Tibial nerve (tissue), 4 donors: ENCODE measurements at regions not wholly inside any gene's neighbourhood (a gene's known extent, or its start where the extent isn't known, plus 50 kb on each side); places are given as distances from the start of the nearest gene placed in this dataset.
"Not testable (repeated sequence)": the region's sequence is repeated elsewhere in the genome, so short reads cannot be mapped to it uniquely, and the experiment has no call there.

Experiments used
- DNase-seq, 2 donors: peaks; one replicate each; pipeline ENCODE4 v3.0.0-alpha.2; 2019; ENCODE audit warnings: low spot score in 2 of 2
- H3K27ac ChIP-seq, 4 donors: fragments of 200-600 bp; sonication (generic) in 3 of 4; one replicate each; pipeline ENCODE4 v1.5.1; 2017 to 2019; ENCODE audit warnings: mild to moderate bottlenecking in 1 of 4
- H3K27me3 ChIP-seq, 2 donors: fragments of 200-600 bp; sonication (generic) in 1 of 2; one replicate each; pipeline versions ENCODE4 v1.5.1 to v1.6.0; 2017 to 2019
- H3K36me3 ChIP-seq, 3 donors: fragments of 200-600 bp; sonication (generic); one replicate each; pipeline ENCODE4 v1.5.1; 2018 to 2019
- H3K4me1 ChIP-seq, 4 donors: fragments of 200-600 bp; sonication (generic) in 3 of 4; one replicate each; pipeline ENCODE4 v1.5.1; 2017 to 2019
- H3K4me3 ChIP-seq, 4 donors: fragments of 200-600 bp; sonication (generic) in 3 of 4; one replicate each; pipeline ENCODE4 v1.5.1; 2017 to 2019; ENCODE audit warnings: mild to moderate bottlenecking in 1 of 4, moderate library complexity in 1 of 4
- H3K9me3 ChIP-seq, 4 donors: fragments of 200-600 bp; sonication (generic) in 3 of 4; one replicate each; pipeline ENCODE4 v1.5.1; 2017 to 2019
- CTCF ChIP-seq, 5 experiments: fragments of 200-600 bp in 3 of 5; fragments of 450-650 bp in 2 of 5; sonication (generic) in 3 of 5; IDR thresholded peaks; one replicate each; pipeline ENCODE4 v1.5.1; 2016 to 2019; ENCODE audit warnings: antibody characterized with exemption in 5 of 5, mild to moderate bottlenecking in 3 of 5, moderate library complexity in 2 of 5
- EP300 ChIP-seq, 2 donors: sonication (generic); formaldehyde crosslinking; IDR thresholded peaks; one replicate each; pipeline ENCODE4 v1.6.1; 2017; ENCODE audit warnings: antibody characterized with exemption in 2 of 2, mild to moderate bottlenecking in 1 of 2
- POLR2A ChIP-seq, 2 donors: fragments of 450-650 bp; IDR thresholded peaks; one replicate each; pipeline ENCODE4 v1.6.1; 2017; ENCODE audit warnings: antibody characterized with exemption in 2 of 2, mild to moderate bottlenecking in 2 of 2, moderate library complexity in 2 of 2
- WGBS, 2 donors: methylation state at CpG; one replicate each; pipeline ENCODE4 v1.1.5; 2018; 5-methylcytosine and 5-hydroxymethylcytosine counted together

- Histone ChIP-seq H3K4me1 (no peaks in the 10 kb centered on the region), H3K9me3 (no peaks in the 10 kb centered on the region), H3K27me3 (no peaks in the 10 kb centered on the region), H3K36me3 (no peaks in the 10 kb centered on the region), H3K27ac (no peak overlapping the region), H3K4me3 (no peak overlapping the region)
- no peak for TF ChIP-seq CTCF (IDR thresholded peaks at IDR 0.05)
- no peak for TF ChIP-seq EP300 (IDR thresholded peaks at IDR 0.05)
- TF ChIP-seq POLR2A (IDR thresholded peaks at IDR 0.05): no peak
- DNase-seq: no peak
- 88 to 89% methylated on average over 1 of the region's 1 CpG for WGBS, 2 donors
Observed at GRCh38 chr17:22128723-22129122, 436.4 kb downstream of the KCNJ18 start.

- not testable (repeated sequence) for H3K27me3 ChIP-seq, H3K4me3 ChIP-seq, H3K36me3 ChIP-seq, H3K9me3 ChIP-seq, H3K4me1 ChIP-seq, DNase-seq, H3K27ac ChIP-seq
- WGBS, 2 donors: 49 to 51% methylated on average over 5 of the region's 5 CpGs
Observed at GRCh38 chr17:22129920-22130319, 437.6 kb downstream of the KCNJ18 start.

GRCh38 chr17:22131740-22132139 is 439.4 kb downstream of the KCNJ18 start:
- 15 to 21% methylated on average over 1 of the region's 1 CpG for WGBS, 2 donors
- H3K36me3 ChIP-seq: no peaks in the 10 kb centered on the region
- no peaks in the 10 kb centered on the region for H3K27me3 ChIP-seq
- TF ChIP-seq EP300 (IDR thresholded peaks at IDR 0.05): no peak
- no peak for TF ChIP-seq CTCF (IDR thresholded peaks at IDR 0.05)
- no peak for TF ChIP-seq POLR2A (IDR thresholded peaks at IDR 0.05)
- no peaks in the 10 kb centered on the region for H3K4me1 ChIP-seq
- no peak for DNase-seq
- no peak overlapping the region for H3K27ac ChIP-seq
- H3K9me3 ChIP-seq: no peaks in the 10 kb centered on the region
- H3K4me3 ChIP-seq: no peak overlapping the region

- Histone ChIP-seq H3K4me1 (no peaks in the 10 kb centered on the region), H3K36me3 (no peaks in the 10 kb centered on the region), H3K9me3 (no peaks in the 10 kb centered on the region), H3K27ac (no peak overlapping the region), H3K27me3 (no peaks in the 10 kb centered on the region), H3K4me3 (no peak overlapping the region)
- TF ChIP-seq CTCF (IDR thresholded peaks at IDR 0.05) (no peak), EP300 (IDR thresholded peaks at IDR 0.05) (no peak), POLR2A (IDR thresholded peaks at IDR 0.05) (no peak)
- no peak for DNase-seq
- 17 to 21% methylated on average over 2 of the region's 2 CpGs for WGBS, 2 donors
Observed at GRCh38 chr17:22138861-22139469, 446.6 kb downstream of the KCNJ18 start.

GRCh38 chr17:22142091-22142490 is 449.8 kb downstream of the KCNJ18 start:
- Histone ChIP-seq H3K4me3 (no peak overlapping the region), H3K27ac (no peak overlapping the region), H3K9me3 (no peaks in the 10 kb centered on the region), H3K4me1 (no peaks in the 10 kb centered on the region), H3K36me3 (no peaks in the 10 kb centered on the region), H3K27me3 (no peaks in the 10 kb centered on the region)
- no peak for DNase-seq
- TF ChIP-seq EP300 (IDR thresholded peaks at IDR 0.05) (no peak), POLR2A (IDR thresholded peaks at IDR 0.05) (no peak), CTCF (IDR thresholded peaks at IDR 0.05) (no peak)
- 55 to 58% methylated on average over 10 of the region's 10 CpGs for WGBS, 2 donors
